Spleen (tissue), 7 donors: ENCODE measurements at regions not wholly inside any gene's neighbourhood (a gene's known extent, or its start where the extent isn't known, plus 50 kb on each side); places are given as distances from the start of the nearest gene placed in this dataset.

Experiments used
- POLR2A ChIP-seq, 3 donors: fragments of 450-650 bp; IDR thresholded peaks; one replicate each; pipeline ENCODE4 v1.5.1; 2017; ENCODE audit warnings: antibody characterized with exemption in 3 of 3, mild to moderate bottlenecking in 1 of 3
- POLR2AphosphoS5 ChIP-seq, 3 donors: sonication (generic); formaldehyde crosslinking; IDR thresholded peaks; one replicate each; pipeline ENCODE4 v1.5.1; 2017; ENCODE audit warnings: antibody characterized with exemption in 3 of 3
- TF ChIP-seq, protein P1 (sequence below), 11 experiments: fragments of 200-600 bp in 7 of 11; fragments of 450-650 bp in 4 of 11; sonication (generic) in 4 of 11; IDR thresholded peaks in 8 of 11; conservative IDR thresholded peaks in 3 of 11; 1 replicate in 7 of 11; 2 replicates in 4 of 11; pipeline versions ENCODE4 v1.4.0 to v1.8.0; 2016 to 2021; ENCODE audit warnings: antibody characterized with exemption in 11 of 11, inconsistent platforms in 4 of 11, mild to moderate bottlenecking in 1 of 11
- donor health status: DM: no; HTN: no; CAD: no; lungs with moderate emphysema.
- donor health status: DM: no; HTN: no; CAD: no.
- donor health status: DM: no; HTN: no; CAD: no.

- TF ChIP-seq, protein P1, sequence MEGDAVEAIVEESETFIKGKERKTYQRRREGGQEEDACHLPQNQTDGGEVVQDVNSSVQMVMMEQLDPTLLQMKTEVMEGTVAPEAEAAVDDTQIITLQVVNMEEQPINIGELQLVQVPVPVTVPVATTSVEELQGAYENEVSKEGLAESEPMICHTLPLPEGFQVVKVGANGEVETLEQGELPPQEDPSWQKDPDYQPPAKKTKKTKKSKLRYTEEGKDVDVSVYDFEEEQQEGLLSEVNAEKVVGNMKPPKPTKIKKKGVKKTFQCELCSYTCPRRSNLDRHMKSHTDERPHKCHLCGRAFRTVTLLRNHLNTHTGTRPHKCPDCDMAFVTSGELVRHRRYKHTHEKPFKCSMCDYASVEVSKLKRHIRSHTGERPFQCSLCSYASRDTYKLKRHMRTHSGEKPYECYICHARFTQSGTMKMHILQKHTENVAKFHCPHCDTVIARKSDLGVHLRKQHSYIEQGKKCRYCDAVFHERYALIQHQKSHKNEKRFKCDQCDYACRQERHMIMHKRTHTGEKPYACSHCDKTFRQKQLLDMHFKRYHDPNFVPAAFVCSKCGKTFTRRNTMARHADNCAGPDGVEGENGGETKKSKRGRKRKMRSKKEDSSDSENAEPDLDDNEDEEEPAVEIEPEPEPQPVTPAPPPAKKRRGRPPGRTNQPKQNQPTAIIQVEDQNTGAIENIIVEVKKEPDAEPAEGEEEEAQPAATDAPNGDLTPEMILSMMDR (IDR thresholded peaks at IDR 0.05 in 8 of 11, conservative IDR thresholded peaks at IDR 0.05 in 3 of 11) = no peak
- TF ChIP-seq POLR2A (IDR thresholded peaks at IDR 0.05) (no peak), POLR2AphosphoS5 (IDR thresholded peaks at IDR 0.05) (no peak)
These were observed 1937.8 kb downstream of the PCDH7 start for GRCh38 chr4:32658019-32658418.
